GM19438 (cell line): ENCODE measurements at regions not wholly inside any gene's neighbourhood (a gene's known extent, or its start where the extent isn't known, plus 50 kb on each side); places are given as distances from the start of the nearest gene placed in this dataset.

ENCODE experiments used
- ATAC-seq: cut with Tn5 transposase; IDR thresholded peaks from one replicate; pipeline ENCODE4 v1.9.1; 2021; ENCODE audit warnings: low read depth; ENCODE audit not compliant: unreplicated experiment

GRCh38 chr2:101559551-101559950, 84.6 kb upstream of the RFX8 start:
- ATAC-seq, result no peak

- ATAC-seq, result no peak
Observed at GRCh38 chr2:101558740-101559525, 84.0 kb upstream of the RFX8 start.

- no peak for ATAC-seq
Observed at GRCh38 chr2:101556033-101556459, 81.1 kb upstream of the RFX8 start.

GRCh38 chr2:101551336-101551888, 76.5 kb upstream of the RFX8 start:
- ATAC-seq, result no peak

- ATAC-seq, result no peak
Observed at GRCh38 chr2:101550555-101550954, 75.6 kb upstream of the RFX8 start.

GRCh38 chr2:101549371-101549770, 74.5 kb upstream of the RFX8 start:
- ATAC-seq, result no peak

GRCh38 chr2:101546376-101547058, 71.6 kb upstream of the RFX8 start:
- no peak for ATAC-seq

- no peak for ATAC-seq
Observed at GRCh38 chr2:101545950-101546349, 71.0 kb upstream of the RFX8 start.

GRCh38 chr2:101540518-101540917, 65.6 kb upstream of the RFX8 start:
- ATAC-seq, result no peak

GRCh38 chr2:101538076-101538475, 63.2 kb upstream of the RFX8 start:
- ATAC-seq, result no peak

- no peak for ATAC-seq
Observed at GRCh38 chr2:101534149-101534611, 59.3 kb upstream of the RFX8 start.

GRCh38 chr2:101533561-101534148, 58.7 kb upstream of the RFX8 start:
- no peak for ATAC-seq

GRCh38 chr2:101528501-101528900, 53.6 kb upstream of the RFX8 start:
- ATAC-seq, result no peak

- ATAC-seq, result no peak
Observed at GRCh38 chr2:101524806-101525430, 50.0 kb upstream of the RFX8 start.
